ENCODE measurements at regions not wholly inside any gene's neighbourhood (a gene's known extent, or its start where the extent isn't known, plus 50 kb on each side); places are given as distances from the start of the nearest gene placed in this dataset.

DNA sequence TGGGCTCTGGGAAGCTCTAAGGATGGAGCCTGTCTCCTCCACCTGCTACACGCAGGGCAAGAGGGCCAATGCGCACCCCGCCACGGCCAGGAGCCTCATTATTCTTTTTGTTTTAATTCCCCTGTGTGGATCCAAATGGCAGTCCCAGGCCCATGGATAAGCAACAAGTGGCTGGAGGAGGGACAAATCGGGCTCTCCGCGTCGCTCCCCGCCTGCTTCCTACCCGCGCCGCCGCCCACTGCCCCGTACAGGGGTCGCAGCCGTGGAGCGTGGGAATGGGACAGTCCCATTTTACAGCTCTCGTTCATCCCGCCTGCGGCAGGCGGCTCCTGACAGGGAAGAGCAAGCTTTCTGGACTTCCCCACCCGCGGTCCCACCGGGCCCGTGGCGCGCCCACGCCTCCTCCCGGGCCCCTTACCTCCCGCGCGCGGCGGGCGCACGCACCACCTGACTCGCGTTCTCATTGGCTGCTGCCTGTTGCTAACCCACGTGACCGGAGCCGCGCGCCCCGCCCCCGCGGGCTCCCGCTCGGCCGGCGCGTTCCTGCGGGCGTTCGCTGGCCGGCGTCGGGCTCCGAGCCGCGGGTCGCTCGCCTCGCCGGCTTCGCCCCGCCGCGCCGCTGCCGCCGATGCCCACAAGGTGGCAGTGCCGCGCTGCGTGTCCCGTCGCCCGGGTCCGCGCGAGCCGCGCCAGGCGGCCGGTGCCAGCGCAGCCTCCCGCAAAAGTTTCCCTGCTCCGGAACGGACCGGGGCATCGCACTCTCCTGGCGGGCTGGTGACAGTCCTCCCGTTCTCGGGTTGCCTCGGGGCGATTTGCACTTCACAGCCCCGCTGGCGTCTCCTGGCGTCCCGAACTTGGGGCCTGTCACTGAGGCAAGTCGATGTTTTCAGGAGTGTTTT lies 93.3 kb downstream of the CD83 start (continued):
- TF ChIP-seq, protein P1, sequence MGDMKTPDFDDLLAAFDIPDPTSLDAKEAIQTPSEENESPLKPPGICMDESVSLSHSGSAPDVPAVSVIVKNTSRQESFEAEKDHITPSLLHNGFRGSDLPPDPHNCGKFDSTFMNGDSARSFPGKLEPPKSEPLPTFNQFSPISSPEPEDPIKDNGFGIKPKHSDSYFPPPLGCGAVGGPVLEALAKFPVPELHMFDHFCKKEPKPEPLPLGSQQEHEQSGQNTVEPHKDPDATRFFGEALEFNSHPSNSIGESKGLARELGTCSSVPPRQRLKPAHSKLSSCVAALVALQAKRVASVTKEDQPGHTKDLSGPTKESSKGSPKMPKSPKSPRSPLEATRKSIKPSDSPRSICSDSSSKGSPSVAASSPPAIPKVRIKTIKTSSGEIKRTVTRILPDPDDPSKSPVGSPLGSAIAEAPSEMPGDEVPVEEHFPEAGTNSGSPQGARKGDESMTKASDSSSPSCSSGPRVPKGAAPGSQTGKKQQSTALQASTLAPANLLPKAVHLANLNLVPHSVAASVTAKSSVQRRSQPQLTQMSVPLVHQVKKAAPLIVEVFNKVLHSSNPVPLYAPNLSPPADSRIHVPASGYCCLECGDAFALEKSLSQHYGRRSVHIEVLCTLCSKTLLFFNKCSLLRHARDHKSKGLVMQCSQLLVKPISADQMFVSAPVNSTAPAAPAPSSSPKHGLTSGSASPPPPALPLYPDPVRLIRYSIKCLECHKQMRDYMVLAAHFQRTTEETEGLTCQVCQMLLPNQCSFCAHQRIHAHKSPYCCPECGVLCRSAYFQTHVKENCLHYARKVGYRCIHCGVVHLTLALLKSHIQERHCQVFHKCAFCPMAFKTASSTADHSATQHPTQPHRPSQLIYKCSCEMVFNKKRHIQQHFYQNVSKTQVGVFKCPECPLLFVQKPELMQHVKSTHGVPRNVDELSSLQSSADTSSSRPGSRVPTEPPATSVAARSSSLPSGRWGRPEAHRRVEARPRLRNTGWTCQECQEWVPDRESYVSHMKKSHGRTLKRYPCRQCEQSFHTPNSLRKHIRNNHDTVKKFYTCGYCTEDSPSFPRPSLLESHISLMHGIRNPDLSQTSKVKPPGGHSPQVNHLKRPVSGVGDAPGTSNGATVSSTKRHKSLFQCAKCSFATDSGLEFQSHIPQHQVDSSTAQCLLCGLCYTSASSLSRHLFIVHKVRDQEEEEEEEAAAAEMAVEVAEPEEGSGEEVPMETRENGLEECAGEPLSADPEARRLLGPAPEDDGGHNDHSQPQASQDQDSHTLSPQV (IDR thresholded peaks at IDR 0.05): 0 out of 2 replicates have a peak, but pooled peaks have one; percentile 50
- TF ChIP-seq ZNF384 (IDR thresholded peaks at IDR 0.05; ENCODE audit: borderline replicate concordance, low read depth, low read length) (no peak), IRF4 (IDR thresholded peaks at IDR 0.05; ENCODE audit: low read depth, low read length) (no peak), EED (IDR thresholded peaks at IDR 0.05; ENCODE audit: low read depth) (peak; percentile 39; the same call in 1 of the 2 replicates), YBX1 (IDR thresholded peaks at IDR 0.05) (no peak), MEF2B (IDR thresholded peaks at IDR 0.05; ENCODE audit: partially characterized antibody, poor library complexity, severe bottlenecking) (peak; percentile 58), PAX8 (IDR thresholded peaks at IDR 0.05) (no peak), RUNX3 (IDR thresholded peaks at IDR 0.05; ENCODE audit: low read length) (peak; percentile 12; the same call in 1 of the 2 replicates), BACH1 (IDR thresholded peaks at IDR 0.05; ENCODE audit: borderline replicate concordance) (peak; percentile 74), NFYB (IDR thresholded peaks at IDR 0.05; ENCODE audit: insufficient read depth, low read depth, low read length) (peak; percentile 70; the same call in 1 of the 2 replicates), KLF5 (IDR thresholded peaks at IDR 0.05; ENCODE audit: partially characterized antibody) (peak; percentile 21)
- TF ChIP-seq, protein P2, sequence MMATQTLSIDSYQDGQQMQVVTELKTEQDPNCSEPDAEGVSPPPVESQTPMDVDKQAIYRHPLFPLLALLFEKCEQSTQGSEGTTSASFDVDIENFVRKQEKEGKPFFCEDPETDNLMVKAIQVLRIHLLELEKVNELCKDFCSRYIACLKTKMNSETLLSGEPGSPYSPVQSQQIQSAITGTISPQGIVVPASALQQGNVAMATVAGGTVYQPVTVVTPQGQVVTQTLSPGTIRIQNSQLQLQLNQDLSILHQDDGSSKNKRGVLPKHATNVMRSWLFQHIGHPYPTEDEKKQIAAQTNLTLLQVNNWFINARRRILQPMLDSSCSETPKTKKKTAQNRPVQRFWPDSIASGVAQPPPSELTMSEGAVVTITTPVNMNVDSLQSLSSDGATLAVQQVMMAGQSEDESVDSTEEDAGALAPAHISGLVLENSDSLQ (IDR thresholded peaks at IDR 0.05): no peak
- TF ChIP-seq, protein P3, sequence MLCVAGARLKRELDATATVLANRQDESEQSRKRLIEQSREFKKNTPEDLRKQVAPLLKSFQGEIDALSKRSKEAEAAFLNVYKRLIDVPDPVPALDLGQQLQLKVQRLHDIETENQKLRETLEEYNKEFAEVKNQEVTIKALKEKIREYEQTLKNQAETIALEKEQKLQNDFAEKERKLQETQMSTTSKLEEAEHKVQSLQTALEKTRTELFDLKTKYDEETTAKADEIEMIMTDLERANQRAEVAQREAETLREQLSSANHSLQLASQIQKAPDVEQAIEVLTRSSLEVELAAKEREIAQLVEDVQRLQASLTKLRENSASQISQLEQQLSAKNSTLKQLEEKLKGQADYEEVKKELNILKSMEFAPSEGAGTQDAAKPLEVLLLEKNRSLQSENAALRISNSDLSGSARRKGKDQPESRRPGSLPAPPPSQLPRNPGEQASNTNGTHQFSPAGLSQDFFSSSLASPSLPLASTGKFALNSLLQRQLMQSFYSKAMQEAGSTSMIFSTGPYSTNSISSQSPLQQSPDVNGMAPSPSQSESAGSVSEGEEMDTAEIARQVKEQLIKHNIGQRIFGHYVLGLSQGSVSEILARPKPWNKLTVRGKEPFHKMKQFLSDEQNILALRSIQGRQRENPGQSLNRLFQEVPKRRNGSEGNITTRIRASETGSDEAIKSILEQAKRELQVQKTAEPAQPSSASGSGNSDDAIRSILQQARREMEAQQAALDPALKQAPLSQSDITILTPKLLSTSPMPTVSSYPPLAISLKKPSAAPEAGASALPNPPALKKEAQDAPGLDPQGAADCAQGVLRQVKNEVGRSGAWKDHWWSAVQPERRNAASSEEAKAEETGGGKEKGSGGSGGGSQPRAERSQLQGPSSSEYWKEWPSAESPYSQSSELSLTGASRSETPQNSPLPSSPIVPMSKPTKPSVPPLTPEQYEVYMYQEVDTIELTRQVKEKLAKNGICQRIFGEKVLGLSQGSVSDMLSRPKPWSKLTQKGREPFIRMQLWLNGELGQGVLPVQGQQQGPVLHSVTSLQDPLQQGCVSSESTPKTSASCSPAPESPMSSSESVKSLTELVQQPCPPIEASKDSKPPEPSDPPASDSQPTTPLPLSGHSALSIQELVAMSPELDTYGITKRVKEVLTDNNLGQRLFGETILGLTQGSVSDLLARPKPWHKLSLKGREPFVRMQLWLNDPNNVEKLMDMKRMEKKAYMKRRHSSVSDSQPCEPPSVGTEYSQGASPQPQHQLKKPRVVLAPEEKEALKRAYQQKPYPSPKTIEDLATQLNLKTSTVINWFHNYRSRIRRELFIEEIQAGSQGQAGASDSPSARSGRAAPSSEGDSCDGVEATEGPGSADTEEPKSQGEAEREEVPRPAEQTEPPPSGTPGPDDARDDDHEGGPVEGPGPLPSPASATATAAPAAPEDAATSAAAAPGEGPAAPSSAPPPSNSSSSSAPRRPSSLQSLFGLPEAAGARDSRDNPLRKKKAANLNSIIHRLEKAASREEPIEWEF (IDR thresholded peaks at IDR 0.05; ENCODE audit: insufficient replicate concordance, low read depth, low read length): no peak
- TF ChIP-seq, protein P4, sequence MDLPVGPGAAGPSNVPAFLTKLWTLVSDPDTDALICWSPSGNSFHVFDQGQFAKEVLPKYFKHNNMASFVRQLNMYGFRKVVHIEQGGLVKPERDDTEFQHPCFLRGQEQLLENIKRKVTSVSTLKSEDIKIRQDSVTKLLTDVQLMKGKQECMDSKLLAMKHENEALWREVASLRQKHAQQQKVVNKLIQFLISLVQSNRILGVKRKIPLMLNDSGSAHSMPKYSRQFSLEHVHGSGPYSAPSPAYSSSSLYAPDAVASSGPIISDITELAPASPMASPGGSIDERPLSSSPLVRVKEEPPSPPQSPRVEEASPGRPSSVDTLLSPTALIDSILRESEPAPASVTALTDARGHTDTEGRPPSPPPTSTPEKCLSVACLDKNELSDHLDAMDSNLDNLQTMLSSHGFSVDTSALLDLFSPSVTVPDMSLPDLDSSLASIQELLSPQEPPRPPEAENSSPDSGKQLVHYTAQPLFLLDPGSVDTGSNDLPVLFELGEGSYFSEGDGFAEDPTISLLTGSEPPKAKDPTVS (IDR thresholded peaks at IDR 0.05; ENCODE audit: low read depth, low read length): no peak

Measured in GM12878 (cell line).